ENCODE measurements at regions not wholly inside any gene's neighbourhood (a gene's known extent, or its start where the extent isn't known, plus 50 kb on each side); places are given as distances from the start of the nearest gene placed in this dataset.

DNA sequence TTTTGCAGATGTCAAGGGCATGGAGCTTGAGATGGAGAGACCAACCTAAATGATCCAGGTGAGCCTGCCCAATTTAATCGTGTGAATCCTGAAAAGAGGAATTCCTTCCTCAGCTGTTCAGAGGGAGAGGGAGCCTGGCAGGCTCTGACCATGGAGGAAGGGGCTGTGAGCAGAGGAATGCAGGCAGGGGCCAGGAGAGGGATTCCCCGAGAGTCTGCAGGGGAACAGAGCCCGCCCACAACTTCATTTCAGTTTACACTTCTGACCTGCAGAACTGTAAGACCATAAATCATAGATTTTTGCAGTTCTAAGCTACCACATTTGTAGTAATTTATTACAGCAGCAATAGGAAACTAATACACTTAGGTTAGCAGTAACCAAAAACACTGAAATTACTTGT, 164.1 kb downstream of the TBXT start:
- ATAC-seq (ENCODE audit: insufficient read depth, low read depth) (no peak), DNase-seq (no peak)
- Histone ChIP-seq H3K4me2 (ENCODE audit: insufficient read depth, low read length) (no peak overlapping the region), H3K9ac (ENCODE audit: low read depth, low read length) (no peak overlapping the region), H3K79me2 (ENCODE audit: insufficient read depth, low read length) (no peaks in the 10 kb centered on the region), H3K36me3 (ENCODE audit: insufficient read depth, low read length) (no peaks in the 10 kb centered on the region), H2AFZ (ENCODE audit: low read depth, low read length) (0 out of 2 replicates have a peak overlapping the region, but pooled peaks have one; percentile 18), H3K9me3 (ENCODE audit: insufficient read depth, low read length, severe bottlenecking) (no peaks in the 10 kb centered on the region), H3K27me3 (ENCODE audit: insufficient read depth, low read length, poor library complexity) (no peaks in the 10 kb centered on the region), H3K4me3 (ENCODE audit: low read depth in 1 of 2, low read length in 2 of 2) (no peak overlapping the region), H3K4me1 (ENCODE audit: insufficient read depth, low read length) (peaks cover 33% of the 10 kb centered on the region), H4K20me1 (ENCODE audit: insufficient read depth, low read length) (no peaks in the 10 kb centered on the region), H3K27ac (ENCODE audit: low read length) (0 out of 2 replicates have a peak overlapping the region, but pooled peaks have one; percentile 22)
- TF ChIP-seq, protein P1, sequence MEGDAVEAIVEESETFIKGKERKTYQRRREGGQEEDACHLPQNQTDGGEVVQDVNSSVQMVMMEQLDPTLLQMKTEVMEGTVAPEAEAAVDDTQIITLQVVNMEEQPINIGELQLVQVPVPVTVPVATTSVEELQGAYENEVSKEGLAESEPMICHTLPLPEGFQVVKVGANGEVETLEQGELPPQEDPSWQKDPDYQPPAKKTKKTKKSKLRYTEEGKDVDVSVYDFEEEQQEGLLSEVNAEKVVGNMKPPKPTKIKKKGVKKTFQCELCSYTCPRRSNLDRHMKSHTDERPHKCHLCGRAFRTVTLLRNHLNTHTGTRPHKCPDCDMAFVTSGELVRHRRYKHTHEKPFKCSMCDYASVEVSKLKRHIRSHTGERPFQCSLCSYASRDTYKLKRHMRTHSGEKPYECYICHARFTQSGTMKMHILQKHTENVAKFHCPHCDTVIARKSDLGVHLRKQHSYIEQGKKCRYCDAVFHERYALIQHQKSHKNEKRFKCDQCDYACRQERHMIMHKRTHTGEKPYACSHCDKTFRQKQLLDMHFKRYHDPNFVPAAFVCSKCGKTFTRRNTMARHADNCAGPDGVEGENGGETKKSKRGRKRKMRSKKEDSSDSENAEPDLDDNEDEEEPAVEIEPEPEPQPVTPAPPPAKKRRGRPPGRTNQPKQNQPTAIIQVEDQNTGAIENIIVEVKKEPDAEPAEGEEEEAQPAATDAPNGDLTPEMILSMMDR (IDR thresholded peaks at IDR 0.05; ENCODE audit: borderline replicate concordance, extremely low read depth, low read length, poor library complexity, severe bottlenecking) = no peak
- no peak for TF ChIP-seq EZH2 (IDR thresholded peaks at IDR 0.05; ENCODE audit: borderline replicate concordance, low read depth, low read length, severe bottlenecking)

DNA sequence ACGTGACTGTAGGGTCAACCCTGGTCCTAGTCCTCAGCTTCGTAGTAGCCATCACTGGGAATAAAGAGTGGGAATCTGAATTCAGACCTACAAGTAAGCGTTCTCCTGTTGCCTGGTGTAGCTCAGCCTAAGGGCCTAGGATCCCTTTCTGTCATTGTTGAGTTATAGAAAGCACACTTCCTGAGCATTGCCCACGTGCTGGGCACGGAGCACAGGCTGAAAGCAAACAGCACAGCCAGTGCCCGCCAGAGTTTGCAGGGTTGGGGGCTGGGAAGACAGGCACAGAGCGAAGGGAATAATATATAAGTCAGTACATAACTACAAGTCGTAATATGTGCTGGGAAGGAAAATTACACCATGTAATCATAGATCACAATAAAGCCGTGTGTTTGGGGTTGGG, 166.3 kb downstream of the TBXT start:
- Histone ChIP-seq H3K9me3 (ENCODE audit: insufficient read depth, low read length, severe bottlenecking) (no peaks in the 10 kb centered on the region), H4K20me1 (ENCODE audit: insufficient read depth, low read length) (no peaks in the 10 kb centered on the region), H2AFZ (ENCODE audit: low read depth, low read length) (peak overlapping the region; percentile 39; the same call in 1 of the 2 replicates), H3K36me3 (ENCODE audit: insufficient read depth, low read length) (no peaks in the 10 kb centered on the region), H3K4me2 (ENCODE audit: insufficient read depth, low read length) (no peak overlapping the region), H3K27me3 (ENCODE audit: insufficient read depth, low read length, poor library complexity) (no peaks in the 10 kb centered on the region), H3K4me1 (ENCODE audit: insufficient read depth, low read length) (peaks cover 21% of the 10 kb centered on the region), H3K27ac (ENCODE audit: low read length) (no peak overlapping the region), H3K79me2 (ENCODE audit: insufficient read depth, low read length) (no peaks in the 10 kb centered on the region), H3K4me3 (ENCODE audit: low read depth in 1 of 2, low read length in 2 of 2) (no peak overlapping the region), H3K9ac (ENCODE audit: low read depth, low read length) (no peak overlapping the region)
- DNase-seq = no peak
- ATAC-seq (ENCODE audit: insufficient read depth, low read depth) = no peak
- TF ChIP-seq, protein P1 (IDR thresholded peaks at IDR 0.05; ENCODE audit: borderline replicate concordance, extremely low read depth, low read length, poor library complexity, severe bottlenecking) = no peak
- no peak for TF ChIP-seq EZH2 (IDR thresholded peaks at IDR 0.05; ENCODE audit: borderline replicate concordance, low read depth, low read length, severe bottlenecking)

DNA sequence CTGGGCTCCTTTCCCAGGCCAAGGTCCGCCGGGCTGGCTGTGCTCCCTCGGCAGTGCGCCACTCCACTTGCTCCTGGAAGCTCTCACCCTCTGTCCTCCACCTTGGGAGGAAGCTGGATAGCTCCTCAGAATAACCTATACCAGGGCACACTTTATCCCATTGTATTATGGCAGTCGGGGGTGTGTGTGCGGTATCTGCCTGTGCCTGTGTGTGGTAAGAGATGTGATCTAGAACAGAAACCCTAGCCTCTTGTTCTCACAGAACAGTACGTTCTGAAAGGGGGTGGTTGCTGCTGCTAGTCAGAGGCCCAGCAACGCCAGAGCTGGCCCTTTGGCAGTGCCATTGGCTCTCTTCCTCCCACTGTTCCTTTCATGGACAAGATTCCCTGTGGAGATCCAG, 168.4 kb downstream of the TBXT start:
- H3K36me3 ChIP-seq (ENCODE audit: insufficient read depth, low read length) = no peaks in the 10 kb centered on the region

More for the DNA sequence above, 168.4 kb downstream of the TBXT start:
- H3K27me3 ChIP-seq (ENCODE audit: insufficient read depth, low read length, poor library complexity) = no peaks in the 10 kb centered on the region
- H3K79me2 ChIP-seq (ENCODE audit: insufficient read depth, low read length) = no peaks in the 10 kb centered on the region
- no peaks in the 10 kb centered on the region for H3K9me3 ChIP-seq (ENCODE audit: insufficient read depth, low read length, severe bottlenecking)
- H3K27ac ChIP-seq (ENCODE audit: low read length) = no peak overlapping the region
- ATAC-seq (ENCODE audit: insufficient read depth, low read depth) (no peak), DNase-seq (no peak)
- TF ChIP-seq, protein P1 (IDR thresholded peaks at IDR 0.05; ENCODE audit: borderline replicate concordance, extremely low read depth, low read length, poor library complexity, severe bottlenecking) = no peak
- TF ChIP-seq EZH2 (IDR thresholded peaks at IDR 0.05; ENCODE audit: borderline replicate concordance, low read depth, low read length, severe bottlenecking) = no peak
- no peak overlapping the region for H2AFZ ChIP-seq (ENCODE audit: low read depth, low read length)
- peaks cover under 1% of the 10 kb centered on the region for H3K4me1 ChIP-seq (ENCODE audit: insufficient read depth, low read length)
- H3K4me3 ChIP-seq (ENCODE audit: low read depth in 1 of 2, low read length in 2 of 2) = no peak overlapping the region
- no peaks in the 10 kb centered on the region for H4K20me1 ChIP-seq (ENCODE audit: insufficient read depth, low read length)
- no peak overlapping the region for H3K9ac ChIP-seq (ENCODE audit: low read depth, low read length)
- no peak overlapping the region for H3K4me2 ChIP-seq (ENCODE audit: insufficient read depth, low read length)

Data from DND-41 (cell line).